Sciatic nerve (tissue), 2 donors: ENCODE measurements at regions not wholly inside any gene's neighbourhood (a gene's known extent, or its start where the extent isn't known, plus 50 kb on each side); places are given as distances from the start of the nearest gene placed in this dataset.
"Not testable (repeated sequence)": the region's sequence is repeated elsewhere in the genome, so short reads cannot be mapped to it uniquely, and the experiment has no call there.

Source experiments
- ATAC-seq: fragments of 200-7000 bp; cut with Tn5 transposase; one replicate; pipeline ENCODE4 v1.9.1; 2020; ENCODE audit warnings: mild to moderate bottlenecking, moderate library complexity
- DNase-seq: peaks from one replicate; pipeline ENCODE4 v3.0.0-alpha.2; 2020; ENCODE audit warnings: low spot score
- intact Hi-C: fragments of 100-400 bp; cut with DNase I; formaldehyde crosslinking; loops from one replicate; pipeline ENCODE4 v1.14.2; 2022
- donor health status: DM: no; HTN: no; CAD: no.
- donor health status: DM: no; HTN: no; CAD: no.

GRCh38 chr2:179385756-179386155 lies 121.1 kb upstream of the SESTD1 start:
- ATAC-seq, intact Hi-C loops, DNase-seq: not testable (repeated sequence)

- intact Hi-C loops: no loop called here
- ATAC-seq: no peak
These were observed 119.3 kb upstream of the SESTD1 start for GRCh38 chr2:179383975-179384374.

GRCh38 chr2:179377296-179377695 lies 112.7 kb upstream of the SESTD1 start:
- intact Hi-C loops: no loop called here
- DNase-seq (no peak), ATAC-seq (no peak)

More at GRCh38 chr2:179383975-179384374, 119.3 kb upstream of the SESTD1 start:
- DNase-seq: no peak

GRCh38 chr2:179376881-179377280 lies 112.2 kb upstream of the SESTD1 start:
- ATAC-seq: no peak
- intact Hi-C loops: no loop called here
- DNase-seq: no peak

DNA sequence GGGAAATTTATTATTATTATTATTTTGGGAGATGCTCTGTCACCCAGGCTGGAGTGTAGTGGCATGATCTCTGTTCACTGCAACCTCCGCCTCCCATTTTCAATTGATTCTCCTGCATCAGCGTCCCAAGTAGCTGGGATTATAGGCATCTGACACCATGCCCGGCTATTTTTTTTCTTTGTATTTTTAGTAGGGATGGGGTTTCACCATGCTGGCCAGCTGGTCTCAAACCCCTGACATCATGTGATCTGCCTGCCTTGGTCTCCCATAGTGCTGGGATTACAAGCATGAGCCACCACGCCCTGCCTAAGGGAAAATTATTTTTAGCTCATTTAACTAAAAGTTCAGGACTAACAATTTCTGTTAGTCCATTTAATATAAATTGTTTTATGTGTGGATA lies 109.2 kb upstream of the SESTD1 start:
- intact Hi-C loops: no loop called here
- no peak for ATAC-seq
- DNase-seq: no peak

DNA sequence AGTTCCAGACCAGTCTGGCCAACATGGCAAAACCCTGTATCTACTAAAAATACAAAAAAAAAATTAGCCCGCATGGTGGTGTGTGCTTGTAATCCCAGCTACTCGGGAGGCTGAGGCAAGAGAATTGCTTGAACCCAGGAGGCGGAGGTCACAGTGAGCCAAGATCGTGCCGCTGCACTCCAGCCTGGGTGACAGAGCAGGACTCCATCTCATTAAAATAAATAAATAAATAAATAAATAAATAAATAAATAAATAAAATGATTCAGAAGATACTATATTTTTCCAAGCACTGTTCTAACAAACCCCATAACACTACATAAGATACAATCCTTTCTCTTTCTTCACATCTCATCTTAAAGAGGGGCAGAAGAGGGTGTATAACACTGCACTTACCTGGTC lies 100.9 kb upstream of the SESTD1 start:
- DNase-seq, ATAC-seq, intact Hi-C loops: not testable (repeated sequence)

GRCh38 chr2:179355881-179356280 lies 91.2 kb upstream of the SESTD1 start:
- intact Hi-C loops: no loop called here
- no peak for DNase-seq
- ATAC-seq: no peak

DNA sequence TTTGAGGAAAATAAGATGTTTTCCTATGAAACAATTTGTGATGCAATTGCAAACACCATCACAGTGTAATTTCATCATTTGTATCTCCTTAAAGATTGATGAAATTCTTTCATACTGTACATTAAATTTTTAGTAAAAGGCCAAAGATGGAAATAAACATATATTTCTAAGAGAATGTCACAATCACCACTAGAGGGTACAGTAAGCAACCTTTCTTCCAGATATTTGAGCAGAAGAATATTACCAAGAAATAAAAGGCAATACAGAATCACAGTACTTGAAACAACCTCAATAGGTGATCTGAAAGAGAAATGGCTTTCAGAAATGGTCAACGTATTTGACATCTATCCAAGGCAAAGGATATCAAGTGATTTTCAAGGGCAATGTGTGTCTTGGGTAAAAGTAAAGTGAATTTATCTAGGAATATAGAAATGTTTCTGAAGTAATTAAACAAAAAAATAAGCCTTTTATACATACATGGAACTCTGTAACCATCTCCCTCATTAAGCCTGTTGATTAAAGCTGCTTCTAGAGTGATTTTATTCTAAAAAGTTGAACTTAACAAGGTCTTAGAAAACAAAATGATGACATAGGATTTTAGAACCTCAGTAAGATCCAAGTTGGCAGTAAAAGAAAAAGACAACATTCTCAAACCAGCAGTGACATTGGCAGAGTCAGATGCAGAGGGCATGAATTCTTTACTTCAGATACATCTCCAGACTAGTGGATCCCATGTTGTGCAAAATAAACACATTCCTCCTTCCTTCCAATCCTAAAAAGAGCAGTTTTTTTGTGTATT lies 90.3 kb upstream of the SESTD1 start:
- ATAC-seq: no peak
- intact Hi-C loops: no loop called here
- DNase-seq: no peak

DNA sequence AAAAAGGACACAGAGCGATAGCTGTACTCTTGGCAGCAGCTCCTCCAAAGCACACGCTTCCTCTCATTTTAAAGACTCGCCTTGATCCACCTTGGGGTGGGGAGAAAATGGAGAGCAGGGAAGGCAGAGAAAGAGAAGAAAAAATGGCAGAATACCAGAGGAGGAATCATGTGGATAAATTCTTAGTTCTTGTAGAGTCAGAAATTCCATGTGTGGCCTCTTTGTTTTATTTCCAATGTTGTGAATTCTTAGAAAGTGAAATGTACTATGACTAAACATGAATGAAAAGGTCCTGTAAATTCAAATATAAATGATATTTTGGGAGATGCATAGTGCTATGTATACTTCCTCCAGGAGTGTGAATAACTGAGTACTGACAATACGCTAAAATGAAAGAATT lies 89.7 kb upstream of the SESTD1 start:
- ATAC-seq (no peak), DNase-seq (no peak)
- intact Hi-C loops: no loop called here

DNA sequence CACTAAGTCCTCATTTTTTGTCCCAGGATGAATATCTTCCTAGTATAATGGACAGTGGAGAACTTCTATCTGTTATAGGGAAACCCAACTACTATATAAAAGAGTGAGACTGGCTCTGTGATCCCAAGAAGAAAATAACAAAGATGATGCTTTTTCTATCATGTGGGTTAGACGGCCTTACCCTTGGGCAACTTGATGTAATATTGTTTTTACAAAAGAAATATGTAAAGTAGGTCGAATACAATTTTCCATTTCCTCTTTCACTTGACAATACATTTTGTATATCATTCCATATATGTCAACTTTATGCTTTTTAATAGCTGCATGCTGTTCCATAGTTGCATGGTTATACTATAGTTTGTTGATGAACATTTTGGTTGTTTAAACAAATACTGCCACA lies 87.5 kb upstream of the SESTD1 start:
- intact Hi-C loops: no loop called here
- ATAC-seq: no peak
- DNase-seq: no peak

DNA sequence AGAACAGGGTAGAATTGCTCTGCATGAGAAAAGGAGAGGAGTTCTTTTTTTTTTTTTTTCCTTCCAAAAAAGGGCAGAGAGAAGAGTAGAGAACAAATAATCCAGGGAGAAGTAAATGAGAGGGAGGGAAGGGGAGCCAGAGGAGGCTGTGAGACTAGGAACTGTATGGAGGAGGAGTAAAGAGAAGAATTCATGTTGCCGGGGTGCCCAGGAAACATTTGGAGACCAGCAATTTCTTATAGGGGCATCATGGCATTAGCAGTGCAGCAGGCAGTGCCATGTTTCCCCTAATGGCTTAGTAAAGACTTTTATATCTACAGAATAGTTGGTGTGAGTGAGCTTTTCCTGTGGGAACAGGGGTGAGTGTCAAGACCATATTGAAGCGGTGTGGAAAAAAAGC lies 86.4 kb upstream of the SESTD1 start:
- intact Hi-C loops: no loop called here
- DNase-seq: no peak

GRCh38 chr2:179349670-179350303 lies 85.2 kb upstream of the SESTD1 start:
- intact Hi-C loops: no loop called here
- DNase-seq (no peak), ATAC-seq (no peak)

More for the DNA sequence above, 86.4 kb upstream of the SESTD1 start:
- no peak for ATAC-seq

GRCh38 chr2:179348906-179349305 lies 84.3 kb upstream of the SESTD1 start:
- no peak for ATAC-seq
- intact Hi-C loops: no loop called here
- DNase-seq: no peak

GRCh38 chr2:179344970-179345369 lies 80.3 kb upstream of the SESTD1 start:
- ATAC-seq (peak; percentile 76), DNase-seq (no peak)
- intact Hi-C loops: no loop called here

- ATAC-seq (peak; percentile 81), DNase-seq (no peak)
- intact Hi-C loops: no loop called here
These were observed 79.8 kb upstream of the SESTD1 start for GRCh38 chr2:179344280-179344964.

DNA sequence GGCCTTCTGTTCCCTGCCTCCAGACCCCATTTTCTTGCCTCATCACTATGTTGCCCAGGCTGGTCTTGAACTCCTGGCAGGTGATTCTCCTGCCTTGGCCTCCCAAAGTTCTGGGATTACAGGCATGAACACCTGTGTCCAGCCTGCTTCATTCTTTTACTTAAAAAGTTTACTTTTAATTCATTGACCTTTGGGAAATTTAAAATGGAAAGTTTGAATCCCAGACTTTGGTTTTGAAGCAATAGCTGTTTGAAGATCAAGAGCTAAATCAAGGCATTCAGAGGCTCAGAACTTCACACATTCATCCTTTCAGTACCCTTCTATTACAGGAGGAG lies 79.3 kb upstream of the SESTD1 start:
- ATAC-seq: no peak
- intact Hi-C loops: no loop called here
- no peak for DNase-seq

DNA sequence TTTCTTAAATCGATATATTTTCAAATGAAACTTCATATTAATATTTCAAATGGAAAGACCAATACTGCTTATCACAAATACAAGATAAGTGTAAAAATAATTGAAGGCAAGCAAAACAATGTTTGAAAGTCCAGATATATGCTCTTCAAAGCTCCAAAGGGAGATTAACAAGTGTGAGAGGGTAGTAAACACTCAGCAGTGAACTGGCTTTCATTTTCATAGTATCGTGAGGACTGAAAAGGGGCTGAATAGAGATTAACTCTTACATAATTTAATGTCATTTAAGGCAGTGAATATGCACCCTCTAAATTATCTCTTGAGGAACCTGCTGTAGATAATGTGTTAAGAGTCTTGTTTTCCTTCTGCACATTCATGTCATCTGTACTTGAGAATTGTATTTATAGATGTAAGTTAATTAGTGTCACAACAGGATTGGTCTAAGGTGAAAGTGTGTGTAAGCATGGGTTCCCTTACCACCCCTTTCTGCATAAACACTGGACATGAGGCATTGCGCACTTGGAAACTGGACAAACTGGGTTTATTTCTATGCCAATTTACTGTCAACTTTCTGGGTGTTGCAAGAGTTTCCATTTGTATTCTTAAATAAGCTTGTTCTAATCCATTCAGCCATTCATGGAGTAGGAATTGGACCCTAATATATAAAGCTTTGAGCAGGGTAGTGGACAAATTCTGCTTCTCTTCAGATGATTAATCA lies 76.7 kb upstream of the SESTD1 start:
- no peak for DNase-seq
- no peak for ATAC-seq
- intact Hi-C loops: no loop called here

- intact Hi-C loops: no loop called here
- DNase-seq (no peak), ATAC-seq (peak; percentile 23)
These were observed 76.0 kb upstream of the SESTD1 start for GRCh38 chr2:179340678-179341077.

DNA sequence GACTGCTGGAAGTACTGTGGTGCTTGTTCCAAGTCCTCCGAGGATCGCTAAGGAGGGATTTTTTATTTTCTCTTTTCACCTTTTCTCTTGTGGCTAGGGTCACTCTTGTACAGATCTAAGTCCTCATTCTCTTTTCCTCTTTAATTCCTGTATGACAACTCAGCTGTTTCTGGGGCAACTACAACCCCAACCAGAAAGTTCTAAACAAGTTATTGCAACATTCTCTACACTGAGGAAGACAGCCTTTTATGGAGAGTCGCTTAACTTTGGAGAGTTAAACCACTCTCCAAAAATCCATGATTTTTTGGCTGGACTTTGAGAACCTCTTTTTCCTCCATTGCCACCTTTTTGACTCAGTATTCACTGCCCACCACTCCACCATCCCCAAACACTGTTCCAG lies 74.0 kb upstream of the SESTD1 start:
- DNase-seq (no peak), ATAC-seq (peak; percentile 87)
- intact Hi-C loops: no loop called here
